GM18505 (cell line): ENCODE measurements at regions not wholly inside any gene's neighbourhood (a gene's known extent, or its start where the extent isn't known, plus 50 kb on each side); places are given as distances from the start of the nearest gene placed in this dataset.

Experiments
- ATAC-seq: cut with Tn5 transposase; IDR thresholded peaks from one replicate; pipeline ENCODE4 v1.9.1; 2021; ENCODE audit not compliant: unreplicated experiment
- POLR2A ChIP-seq: IDR thresholded peaks from 4 replicates; pipeline ENCODE4 v1.6.1; 2011; ENCODE audit warnings: borderline replicate concordance; ENCODE audit not compliant: insufficient read depth, insufficient read length; ENCODE audit errors: extremely low read depth

- no peak for TF ChIP-seq POLR2A
- no peak for ATAC-seq
Observed at GRCh38 chrX:15929194-15929593, 74.6 kb upstream of the AP1S2 start.

GRCh38 chrX:15926622-15927021, 72.0 kb upstream of the AP1S2 start:
- ATAC-seq, result no peak
- no peak for TF ChIP-seq POLR2A

GRCh38 chrX:15918003-15918402, 63.4 kb upstream of the AP1S2 start:
- TF ChIP-seq POLR2A, result no peak
- no peak for ATAC-seq

- ATAC-seq, result no peak
- TF ChIP-seq POLR2A, result no peak
Observed at GRCh38 chrX:15916704-15917084, 62.1 kb upstream of the AP1S2 start.

GRCh38 chrX:15915959-15916703, 61.5 kb upstream of the AP1S2 start:
- ATAC-seq, result no peak
- no peak for TF ChIP-seq POLR2A

- no peak for TF ChIP-seq POLR2A
- no peak for ATAC-seq
Observed at GRCh38 chrX:15914486-15914885, 59.9 kb upstream of the AP1S2 start.

- no peak for TF ChIP-seq POLR2A
Observed at GRCh38 chrX:15913146-15913545, 58.5 kb upstream of the AP1S2 start.

GRCh38 chrX:15911734-15912550, 57.3 kb upstream of the AP1S2 start:
- no peak for TF ChIP-seq POLR2A
- no peak for ATAC-seq

More at GRCh38 chrX:15913146-15913545, 58.5 kb upstream of the AP1S2 start:
- no peak for ATAC-seq

- TF ChIP-seq POLR2A, result no peak
- ATAC-seq, result no peak
Observed at GRCh38 chrX:15909605-15910004, 55.0 kb upstream of the AP1S2 start.

- no peak for TF ChIP-seq POLR2A
- ATAC-seq, result no peak
Observed at GRCh38 chrX:15908603-15909290, 54.1 kb upstream of the AP1S2 start.

GRCh38 chrX:15906041-15906943, 51.7 kb upstream of the AP1S2 start:
- ATAC-seq, result no peak
- TF ChIP-seq POLR2A, result no peak
